GM18505 (cell line): ENCODE measurements at regions not wholly inside any gene's neighbourhood (a gene's known extent, or its start where the extent isn't known, plus 50 kb on each side); places are given as distances from the start of the nearest gene placed in this dataset.

ENCODE experiments used
- ATAC-seq: cut with Tn5 transposase; IDR thresholded peaks from one replicate; pipeline ENCODE4 v1.9.1; 2021; ENCODE audit not compliant: unreplicated experiment
- POLR2A ChIP-seq: IDR thresholded peaks from 4 replicates; pipeline ENCODE4 v1.6.1; 2011; ENCODE audit warnings: borderline replicate concordance; ENCODE audit not compliant: insufficient read depth, insufficient read length; ENCODE audit errors: extremely low read depth

DNA sequence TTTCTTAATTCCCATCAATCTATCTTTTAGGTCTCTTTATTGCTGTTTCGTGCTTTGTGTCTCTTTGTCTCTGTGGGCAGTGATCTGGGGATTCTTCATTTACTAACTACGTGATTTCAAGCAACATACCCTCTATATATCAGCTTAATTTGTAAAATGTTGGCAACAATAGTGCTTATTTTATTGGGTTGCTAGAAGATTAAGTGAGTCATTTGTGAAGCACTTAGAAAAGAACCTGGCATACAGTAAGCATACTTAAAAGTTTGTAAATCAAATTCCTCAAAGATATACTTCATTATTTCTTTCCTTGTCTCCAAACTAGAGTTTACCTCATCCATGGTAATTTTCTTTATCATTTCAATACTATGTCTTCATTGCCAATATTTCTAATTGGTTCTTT is 669.7 kb downstream of the MAT2B start:
- no peak for TF ChIP-seq POLR2A
- ATAC-seq: no peak

DNA sequence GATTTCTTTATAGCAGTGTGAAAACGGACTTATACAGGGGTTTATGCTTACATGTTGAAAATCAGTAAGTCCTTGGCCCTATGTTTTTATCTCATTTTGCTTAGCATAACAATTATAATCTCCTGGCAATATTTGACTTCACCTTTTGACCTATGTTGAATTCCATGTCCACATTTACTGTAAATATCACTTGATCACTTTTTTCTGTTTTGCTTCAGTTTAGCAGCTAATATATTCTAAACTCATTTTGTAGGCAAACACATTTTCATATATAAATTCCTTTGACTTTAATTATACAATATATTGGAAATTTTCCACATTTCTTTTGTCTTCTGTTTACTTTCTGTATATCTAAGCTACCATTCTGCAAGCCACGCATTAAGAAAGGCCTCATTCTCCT is 674.0 kb downstream of the MAT2B start:
- ATAC-seq: no peak
- TF ChIP-seq POLR2A: no peak

DNA sequence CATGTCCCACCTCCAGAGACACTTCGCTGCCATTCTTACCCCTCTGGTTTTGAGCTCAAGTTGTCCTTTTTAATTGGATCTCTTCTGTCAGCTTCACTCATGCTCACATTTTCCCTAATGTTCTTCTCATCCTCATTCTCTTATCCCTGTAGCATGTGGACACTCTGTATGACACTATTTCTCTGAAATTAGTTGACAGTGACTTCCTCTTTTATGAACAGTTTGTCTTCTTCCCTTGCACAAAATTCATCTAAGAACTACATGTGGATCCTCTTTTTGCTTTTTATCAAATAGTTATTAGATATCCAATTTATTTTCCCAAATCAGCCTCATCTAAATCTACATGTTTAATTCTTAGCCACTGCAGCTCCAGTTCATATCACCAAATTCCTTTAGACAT is 676.2 kb downstream of the MAT2B start:
- TF ChIP-seq POLR2A: no peak
- no peak for ATAC-seq

DNA sequence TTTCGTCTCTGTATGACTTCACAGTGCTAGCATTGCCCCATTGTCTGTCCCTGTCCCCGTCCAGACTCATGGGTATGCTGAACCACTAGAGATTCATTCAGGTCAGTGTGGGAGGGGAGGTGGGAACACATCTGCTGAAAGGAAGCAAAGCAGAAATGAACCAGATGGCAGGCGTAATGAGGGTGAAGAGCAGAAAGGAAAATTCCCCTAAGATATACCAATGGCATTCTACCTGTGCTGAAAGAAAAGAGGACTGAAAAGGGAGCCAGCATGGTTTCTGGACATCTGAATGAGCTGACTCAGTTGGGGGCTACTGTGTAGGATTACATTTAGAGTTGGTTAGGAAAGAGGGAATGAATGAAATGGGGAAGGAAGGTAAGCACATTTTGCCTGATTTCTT is 678.7 kb downstream of the MAT2B start:
- no peak for ATAC-seq
- no peak for TF ChIP-seq POLR2A

DNA sequence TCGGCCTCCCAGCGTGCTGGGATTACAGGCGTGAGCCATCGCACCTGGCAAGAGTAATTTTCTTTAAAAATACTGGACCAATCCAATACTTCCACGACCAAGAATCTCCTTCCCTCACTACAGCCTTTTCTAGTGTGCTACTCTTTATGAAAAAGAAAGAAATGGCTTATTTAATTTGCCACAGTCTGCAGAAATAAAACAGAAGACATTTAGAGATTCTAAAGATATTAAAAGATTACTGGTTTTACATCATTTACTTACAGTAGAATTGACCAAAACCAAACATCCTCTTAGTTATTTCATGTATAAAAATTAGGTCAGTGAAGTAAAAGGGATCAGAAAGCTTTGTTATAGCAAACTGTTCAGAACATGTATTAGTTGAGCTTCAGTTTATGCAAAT is 679.6 kb downstream of the MAT2B start:
- no peak for TF ChIP-seq POLR2A
- ATAC-seq: no peak

DNA sequence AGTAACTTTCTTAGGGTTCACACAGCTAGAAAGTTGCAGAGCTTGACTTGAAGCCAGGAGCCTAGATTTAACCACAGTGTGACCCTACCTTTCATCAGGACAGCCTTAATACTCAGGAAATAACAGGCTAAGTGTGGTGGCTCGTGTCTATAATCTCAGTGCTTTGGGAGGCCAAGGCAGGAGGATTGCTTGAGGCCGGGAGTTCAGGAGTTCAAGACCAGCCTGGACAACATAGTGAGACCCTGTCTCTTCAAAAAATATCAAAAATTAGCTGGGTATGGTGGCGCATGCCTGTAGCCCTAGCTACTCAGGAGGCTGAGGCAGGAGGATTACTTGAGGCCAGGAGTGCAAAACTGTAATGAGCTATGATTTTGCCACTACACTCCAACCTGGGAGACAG is 681.1 kb downstream of the MAT2B start:
- no peak for ATAC-seq
- TF ChIP-seq POLR2A: no peak

DNA sequence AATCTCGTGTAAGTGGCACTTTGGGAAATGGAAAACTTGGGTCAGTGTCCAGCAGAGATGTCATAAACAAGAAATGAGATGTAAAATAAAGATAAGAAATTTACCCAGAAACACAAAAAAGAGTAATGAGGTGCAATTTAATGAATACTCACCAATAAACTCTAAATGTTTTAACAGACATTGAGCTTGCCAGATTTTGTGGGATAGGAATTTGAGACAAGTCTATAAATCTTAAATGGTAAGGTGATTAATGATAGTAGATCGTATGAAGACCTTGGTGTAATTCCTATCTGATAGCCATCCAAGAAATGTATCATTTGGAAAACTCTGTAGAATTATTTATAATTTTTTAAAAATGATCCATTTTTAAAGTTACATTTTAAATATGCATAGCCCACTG is 682.4 kb downstream of the MAT2B start:
- ATAC-seq: no peak
- no peak for TF ChIP-seq POLR2A

DNA sequence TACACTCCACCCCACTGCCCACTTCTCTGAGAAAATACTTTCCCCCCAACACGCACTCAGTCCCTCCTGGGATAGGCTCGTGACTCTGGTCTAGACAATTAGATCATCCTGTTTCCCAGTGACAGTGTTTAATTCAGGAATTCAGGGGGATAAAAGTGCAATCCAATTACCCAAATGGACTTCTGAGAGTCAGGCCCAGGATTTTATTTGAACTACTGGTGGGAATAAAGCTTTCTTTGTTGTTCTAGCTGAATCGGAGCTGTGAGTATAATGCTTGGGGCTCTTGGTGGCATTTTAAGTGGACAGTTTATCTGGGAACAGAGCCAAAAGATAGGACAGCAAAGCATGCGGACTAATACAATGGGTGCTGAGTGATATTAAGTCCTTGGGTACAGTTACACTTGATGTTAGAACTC is 683.3 kb downstream of the MAT2B start:
- TF ChIP-seq POLR2A: no peak
- no peak for ATAC-seq

DNA sequence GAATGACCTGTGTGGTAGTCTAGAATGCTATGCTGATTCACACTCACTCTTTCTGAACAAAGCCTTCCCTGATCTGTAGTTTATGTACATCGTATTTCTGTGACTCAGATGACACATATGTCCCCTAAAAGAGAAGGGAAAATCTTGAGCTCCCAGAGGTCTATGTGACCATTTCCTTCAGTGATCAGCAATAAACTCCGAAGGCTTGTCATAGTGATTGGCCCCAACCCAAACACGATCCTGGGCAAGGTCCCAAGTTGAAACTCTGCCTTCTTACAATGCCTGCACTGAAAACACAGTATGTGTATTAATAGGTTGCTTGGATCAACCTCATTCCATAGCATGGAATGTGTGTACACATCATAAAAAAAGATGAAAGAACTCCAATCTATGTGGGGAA is 685.8 kb downstream of the MAT2B start:
- ATAC-seq: no peak
- no peak for TF ChIP-seq POLR2A

DNA sequence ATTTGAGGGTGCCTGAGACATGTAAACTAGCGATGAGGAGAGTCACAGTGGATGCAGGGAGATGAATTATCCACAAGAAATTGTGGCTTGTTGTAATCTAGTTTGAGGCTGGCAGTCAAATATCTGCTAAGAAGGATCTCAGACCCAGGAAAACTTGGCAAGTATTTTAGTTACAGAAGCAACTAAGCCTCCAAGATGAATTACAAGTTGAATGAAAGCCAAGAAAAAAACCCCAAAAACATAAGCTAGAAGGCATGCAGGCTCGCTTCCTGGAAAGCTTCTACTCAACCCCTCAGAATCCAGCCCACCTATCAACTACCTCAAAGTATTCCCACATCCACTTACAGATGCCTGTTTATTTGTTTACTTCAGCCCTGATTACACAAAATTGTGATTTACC is 696.9 kb downstream of the MAT2B start:
- no peak for TF ChIP-seq POLR2A
- no peak for ATAC-seq

DNA sequence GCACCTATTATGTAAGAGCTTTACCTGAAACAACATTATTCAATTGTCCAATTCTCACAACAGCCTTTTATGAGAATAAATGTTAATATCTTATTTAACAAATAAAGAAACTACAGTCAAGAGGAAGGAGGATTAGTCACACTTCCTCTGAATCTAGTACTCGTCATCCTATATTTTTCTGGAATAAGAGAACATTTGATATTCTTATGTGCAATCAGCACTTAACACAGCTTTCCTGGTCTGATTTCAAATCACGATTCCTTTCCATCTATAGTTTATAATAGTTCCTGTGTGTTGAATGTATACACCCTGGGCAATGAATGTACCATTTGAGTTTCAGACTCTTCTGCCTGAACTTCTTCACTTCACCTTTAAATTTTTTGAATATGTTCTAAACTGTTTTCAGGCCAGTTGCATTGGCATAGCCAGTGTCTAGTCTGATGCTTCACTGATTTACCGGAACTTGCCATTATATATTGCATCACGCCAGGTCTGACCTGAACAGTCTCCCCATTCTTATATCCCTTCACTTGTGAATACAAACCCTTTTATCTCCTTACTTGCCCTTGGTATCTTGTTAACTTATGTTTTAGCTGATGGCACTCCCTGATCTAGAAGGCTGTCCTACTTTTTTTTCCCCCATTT is 698.3 kb downstream of the MAT2B start:
- no peak for ATAC-seq
- no peak for TF ChIP-seq POLR2A

DNA sequence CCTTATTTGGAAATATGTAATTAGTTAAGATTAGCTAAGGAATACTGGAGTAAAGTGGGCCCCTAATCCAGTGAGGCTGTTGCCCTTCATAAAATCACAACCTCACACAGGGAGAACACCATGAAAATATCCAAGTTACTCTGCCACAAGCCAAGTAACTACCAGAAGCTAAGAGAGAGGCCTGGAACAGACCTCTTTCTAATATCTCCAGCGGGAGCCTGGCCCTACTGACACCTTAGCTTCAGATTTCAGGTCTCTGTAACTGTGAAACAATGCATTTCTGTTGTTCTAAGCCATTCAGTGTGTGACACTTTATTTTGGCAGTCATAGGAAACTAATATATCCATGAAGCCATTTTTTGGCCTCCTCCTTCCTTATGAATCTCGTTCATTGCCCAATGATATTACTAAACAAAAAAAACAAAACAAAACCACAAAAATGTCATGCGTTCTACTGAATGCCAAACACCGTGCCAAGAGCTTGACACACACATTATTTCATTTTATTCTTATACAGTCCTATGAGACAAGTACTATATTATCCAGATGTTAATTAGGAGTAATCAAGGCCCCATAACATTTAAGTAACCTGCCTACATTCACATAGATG is 699.0 kb downstream of the MAT2B start:
- no peak for ATAC-seq
- no peak for TF ChIP-seq POLR2A

DNA sequence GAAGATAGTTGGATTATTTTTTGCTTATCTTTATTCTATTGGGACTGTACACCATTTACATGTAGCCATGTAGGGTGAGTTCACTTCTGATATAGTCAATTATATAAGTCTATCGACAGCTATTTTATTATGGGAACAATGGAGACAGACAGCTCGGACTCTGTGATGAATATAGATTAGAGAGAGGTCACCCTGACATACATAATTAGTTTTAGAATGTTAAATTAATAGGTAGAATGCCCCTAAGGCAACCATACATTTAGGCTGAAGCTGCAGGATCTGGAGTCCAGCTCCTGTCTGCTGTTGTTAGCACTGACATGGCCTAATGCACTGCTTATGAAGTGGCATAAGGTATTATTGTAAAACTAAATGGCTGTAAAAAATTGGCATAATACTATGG is 700.8 kb downstream of the MAT2B start:
- no peak for ATAC-seq
- no peak for TF ChIP-seq POLR2A

DNA sequence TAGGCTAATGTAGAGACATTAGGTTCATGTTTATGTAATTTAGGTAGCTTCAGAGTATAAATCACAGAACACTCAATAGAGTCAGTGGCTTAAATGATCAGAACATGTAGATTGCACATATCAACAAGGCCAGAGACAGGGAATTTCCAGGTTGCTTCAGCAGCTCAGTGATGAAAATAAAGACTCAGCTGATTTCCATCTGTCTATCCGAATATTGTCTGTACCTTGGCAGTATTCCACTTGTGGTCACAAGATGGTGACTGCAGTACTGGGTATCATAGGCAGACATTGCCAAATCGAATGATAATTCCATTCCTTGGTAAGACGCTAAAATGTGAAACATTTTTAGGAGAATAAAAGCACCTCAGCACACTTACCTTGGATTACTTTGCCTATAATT is 702.2 kb downstream of the MAT2B start:
- no peak for ATAC-seq
- TF ChIP-seq POLR2A: no peak

DNA sequence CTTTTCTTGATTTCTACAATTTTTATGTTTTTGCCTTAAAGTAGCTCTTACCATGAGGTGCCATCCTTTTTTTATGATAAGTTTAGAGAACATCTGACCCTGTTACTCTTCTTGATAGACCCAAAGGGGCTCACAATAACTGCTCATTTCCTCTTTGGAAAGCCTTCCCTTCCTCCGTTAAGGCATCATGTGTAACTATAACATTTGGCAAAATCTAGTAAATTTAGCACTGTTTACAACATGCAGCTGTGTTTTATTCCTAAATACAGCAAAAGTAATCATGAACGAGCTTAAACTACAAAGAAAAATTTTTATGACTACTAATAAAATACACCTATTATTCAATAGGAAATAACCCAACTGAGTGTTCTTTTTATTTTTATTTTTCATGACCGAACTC is 705.1 kb downstream of the MAT2B start:
- ATAC-seq: no peak
- no peak for TF ChIP-seq POLR2A
